H1 (cell line): ENCODE measurements at regions not wholly inside any gene's neighbourhood (a gene's known extent, or its start where the extent isn't known, plus 50 kb on each side); places are given as distances from the start of the nearest gene placed in this dataset.

Experiments used
- CHD1 ChIP-seq: IDR thresholded peaks from 2 replicates; pipeline ENCODE4 v1.6.1; 2012; ENCODE audit warnings: low read depth, low read length, improper control_type of control experiment
- CHD7 ChIP-seq: fragments of 300-600 bp; sonication (generic); IDR thresholded peaks from 2 replicates; pipeline ENCODE4 v1.7.1; 2012; ENCODE audit warnings: low read length, moderate library complexity, mild to moderate bottlenecking, inconsistent platforms; ENCODE audit not compliant: insufficient replicate concordance
- CREB1 ChIP-seq: IDR thresholded peaks from 2 replicates; pipeline ENCODE4 v1.6.1; 2012; ENCODE audit warnings: inconsistent platforms
- CTBP2 ChIP-seq: IDR thresholded peaks from 2 replicates; pipeline ENCODE4 v1.7.0; 2011; ENCODE audit warnings: borderline replicate concordance, mild to moderate bottlenecking, moderate library complexity, mixed read lengths, low read length; ENCODE audit not compliant: insufficient read depth, insufficient read length
- EP300 ChIP-seq, 2 experiments: IDR thresholded peaks; 1 replicate in 1 of 2; 2 replicates in 1 of 2; pipeline ENCODE4 v1.6.1; 2011 to 2012; ENCODE audit warnings: low read depth in 2 of 2, low read length in 2 of 2, mild to moderate bottlenecking in 2 of 2, borderline replicate concordance in 1 of 2, inconsistent platforms in 1 of 2, moderate library complexity in 1 of 2
- EZH2 ChIP-seq: fragments of 200-600 bp; sonication (generic); IDR thresholded peaks from 2 replicates; pipeline ENCODE4 v1.7.1; 2012; ENCODE audit warnings: low read depth, mild to moderate bottlenecking, moderate library complexity, low read length, inconsistent platforms; ENCODE audit not compliant: severe bottlenecking
- KDM1A ChIP-seq: fragments of 200-600, 300-600 bp; sonication (generic); IDR thresholded peaks from 2 replicates; pipeline ENCODE4 v1.7.1; 2016; ENCODE audit warnings: mild to moderate bottlenecking, low read length, borderline replicate concordance
- RFX5 ChIP-seq: IDR thresholded peaks from 2 replicates; pipeline ENCODE4 v1.6.1; 2011; ENCODE audit warnings: low read depth, low read length, improper control_type of control experiment, borderline replicate concordance
- SRF ChIP-seq: IDR thresholded peaks from 2 replicates; pipeline ENCODE4 v1.6.1; 2011; ENCODE audit warnings: mild to moderate bottlenecking, low read depth, low read length, moderate library complexity
- TEAD4 ChIP-seq: IDR thresholded peaks from 2 replicates; pipeline ENCODE4 v1.6.1; 2012; ENCODE audit warnings: low read depth, low read length, inconsistent platforms, mixed read lengths

- no peak for TF ChIP-seq CHD7
- TF ChIP-seq CHD1 = no peak
- TF ChIP-seq TEAD4 = no peak
- TF ChIP-seq EZH2 = no peak
- TF ChIP-seq RFX5 = no peak
- TF ChIP-seq KDM1A = no peak
- TF ChIP-seq CREB1 = no peak
- no peak for TF ChIP-seq CTBP2
- no peak for TF ChIP-seq EP300 (IDR thresholded peaks at IDR 0.05; ENCODE audit: borderline replicate concordance in 1 of 2, low read depth in 2 of 2, low read length in 2 of 2)
- no peak for TF ChIP-seq SRF
Measured at GRCh38 chr2:42960002-42960841, 167.8 kb upstream of the HAAO start (continued).
